HepG2 (cell line): ENCODE measurements at regions not wholly inside any gene's neighbourhood (a gene's known extent, or its start where the extent isn't known, plus 50 kb on each side); places are given as distances from the start of the nearest gene placed in this dataset.

ENCODE experiments used
- ATAC-seq: fragments of 200-7000 bp; cut with Tn5 transposase; 3 replicates; pipeline ENCODE4 v1.9.1; 2020; ENCODE audit warnings: mild to moderate bottlenecking, moderate library complexity
- BruUV-seq: library from RNA; stranded (reverse); fragments of 400-500 nt; replicated peaks from 2 replicates; lab custom pipeline; 2021; lab: Mats Ljungman, UMichigan
- CTCF ChIA-PET: fragments of 300-600 bp; formaldehyde crosslinking; extraction: SDS; loops from one replicate; lab custom pipeline; 2021; ENCODE audit warnings: low total read pairs, inconsistent platforms, low intra/inter-chr PET ratio; lab: Yijun Ruan, JAX
- POLR2A ChIA-PET: fragments of 350-600 bp; sonication (Branson Sonifier 250); formaldehyde crosslinking; loops from one replicate; lab custom pipeline; 2020; ENCODE audit warnings: antibody characterized with exemption, inconsistent platforms; lab: Yijun Ruan, JAX
- DNase-seq: peaks from one replicate; pipeline ENCODE4 v3.0.0-alpha.2; 2015; ENCODE audit warnings: low spot score
- FAIRE-seq: peaks from 3 replicates; lab custom pipeline; 2011; peaks lifted over from hg19 to GRCh38; lab: Jason Lieb, UNC
- H2AFZ ChIP-seq: one replicate; pipeline ENCODE4 v1.6.1; 2011; ENCODE audit warnings: low read length, inconsistent platforms
- H3K27ac ChIP-seq: fragments of 300-600 bp; 3 replicates; pipeline ENCODE4 v1.8.0; 2011; ENCODE audit warnings: mixed run types, mild to moderate bottlenecking, mixed read lengths, low read length, inconsistent platforms; ENCODE audit not compliant: insufficient read depth; ENCODE audit errors: extremely low read length
- H3K27me3 ChIP-seq, 2 experiments: fragments of 200-600 bp in 1 of 2; 2 replicates in 1 of 2; 3 replicates in 1 of 2; pipeline versions ENCODE4 v1.6.0 to v1.8.0; 2011; ENCODE audit warnings: low read length in 2 of 2, mild to moderate bottlenecking in 2 of 2, moderate library complexity in 2 of 2, inconsistent platforms in 1 of 2; ENCODE audit not compliant: insufficient read depth in 2 of 2, control insufficient read depth in 1 of 2
- H3K36me3 ChIP-seq, 2 experiments: fragments of 200-600 bp in 1 of 2; replicated peaks in 1 of 2; 2 replicates in 1 of 2; 3 replicates in 1 of 2; pipeline versions ENCODE4 v1.5.1 to v1.8.0; 2011; ENCODE audit warnings: low read length in 2 of 2, inconsistent platforms in 1 of 2; ENCODE audit not compliant: insufficient read depth in 2 of 2, control insufficient read depth in 1 of 2
- H3K4me1 ChIP-seq: 2 replicates; pipeline ENCODE4 v1.5.1; 2012; ENCODE audit warnings: low read length, inconsistent platforms; ENCODE audit not compliant: insufficient read depth
- H3K4me2 ChIP-seq: 2 replicates; pipeline ENCODE4 v1.6.0; 2011; ENCODE audit warnings: low read depth, low read length, inconsistent platforms
- H3K4me3 ChIP-seq, 3 experiments: fragments of 200-600 bp in 1 of 3; sonication (generic), shearing (Covaris generic) in 1 of 3; replicated peaks in 1 of 3; 2 replicates each; pipeline ENCODE4 v1.5.1; 2011 to 2016; ENCODE audit warnings: low read length in 3 of 3, inconsistent platforms in 2 of 3, low read depth in 2 of 3, mild to moderate bottlenecking in 2 of 3, control low read depth in 1 of 3, mixed read lengths in 1 of 3; ENCODE audit not compliant: insufficient read depth in 1 of 3
- H3K79me2 ChIP-seq: one replicate; pipeline ENCODE4 v1.6.1; 2011; ENCODE audit warnings: low read length, inconsistent platforms; ENCODE audit not compliant: insufficient read depth
- H3K9ac ChIP-seq: 2 replicates; pipeline ENCODE4 v1.6.0; 2011; ENCODE audit warnings: mild to moderate bottlenecking, low read depth, low read length, inconsistent platforms; ENCODE audit not compliant: insufficient read depth
- H3K9me3 ChIP-seq: 2 replicates; pipeline ENCODE4 v1.5.1; 2012; ENCODE audit warnings: mild to moderate bottlenecking, low read length
- H4K20me1 ChIP-seq: 2 replicates; pipeline ENCODE4 v1.6.0; 2011; ENCODE audit warnings: inconsistent platforms, mild to moderate bottlenecking, low read length, moderate library complexity; ENCODE audit not compliant: insufficient read depth
- KLF12 ChIP-seq: sonication (generic); formaldehyde crosslinking; IDR thresholded peaks from 2 replicates; pipeline ENCODE4 v1.4.0; 2020; ENCODE audit warnings: missing genetic modification reagents, borderline replicate concordance
- MEIS1 ChIP-seq: sonication (generic); formaldehyde crosslinking; IDR thresholded peaks from 2 replicates; pipeline ENCODE4 v1.9.0; 2021; ENCODE audit warnings: mild to moderate bottlenecking, missing genetic modification reagents, moderate library complexity, borderline replicate concordance
- MEIS2 ChIP-seq: sonication (generic); formaldehyde crosslinking; IDR thresholded peaks from 2 replicates; pipeline ENCODE4 v1.9.0; 2021; ENCODE audit warnings: mild to moderate bottlenecking, missing genetic modification reagents
- NFE2L2 ChIP-seq: fragments of 150-350 bp; IDR thresholded peaks from 2 replicates; pipeline ENCODE4 v1.6.1; 2014; ENCODE audit warnings: low read length
- PCBP1 ChIP-seq: fragments of 200-400 bp; formaldehyde crosslinking; IDR thresholded peaks from 2 replicates; pipeline ENCODE4 v1.6.1; 2017; ENCODE audit warnings: mild to moderate bottlenecking, low read depth, low read length, borderline replicate concordance
- PLSCR1 ChIP-seq: sonication (generic); formaldehyde crosslinking; IDR thresholded peaks from 2 replicates; pipeline ENCODE4 v1.5.0; 2020; ENCODE audit warnings: missing genetic modification reagents, mild to moderate bottlenecking, borderline replicate concordance
- RARA ChIP-seq: IDR thresholded peaks from 2 replicates; pipeline ENCODE4 v1.6.1; 2016; ENCODE audit warnings: missing genetic modification reagents, missing compliant biosample characterization
- SATB2 ChIP-seq: sonication (generic); formaldehyde crosslinking; IDR thresholded peaks from 2 replicates; pipeline ENCODE4 v1.5.0; 2020; ENCODE audit warnings: missing genetic modification reagents
- SCMH1 ChIP-seq: sonication (generic); formaldehyde crosslinking; IDR thresholded peaks from 2 replicates; pipeline ENCODE4 v1.9.0; 2021; ENCODE audit warnings: missing genetic modification reagents, mild to moderate bottlenecking, borderline replicate concordance
- ZBTB21 ChIP-seq: sonication (generic); formaldehyde crosslinking; IDR thresholded peaks from 2 replicates; pipeline ENCODE4 v1.4.0; 2020; ENCODE audit warnings: missing genetic modification reagents
- ZBTB8A ChIP-seq: sonication (generic); formaldehyde crosslinking; IDR thresholded peaks from 2 replicates; pipeline ENCODE4 v1.4.0; 2020; ENCODE audit warnings: mild to moderate bottlenecking, low read depth, missing genetic modification reagents, borderline replicate concordance
- ZNF12 ChIP-seq: sonication (generic); formaldehyde crosslinking; IDR thresholded peaks from 2 replicates; pipeline ENCODE4 v1.5.0; 2020; ENCODE audit warnings: missing genetic modification reagents
- ZNF512B ChIP-seq: sonication (generic); formaldehyde crosslinking; IDR thresholded peaks from 2 replicates; pipeline ENCODE4 v1.5.1; 2020; ENCODE audit warnings: missing genetic modification reagents, mild to moderate bottlenecking, borderline replicate concordance
- ZNF850 ChIP-seq: sonication (generic); formaldehyde crosslinking; conservative IDR thresholded peaks from 2 replicates; pipeline ENCODE4 v1.9.0; 2021; ENCODE audit warnings: mild to moderate bottlenecking, missing genetic modification reagents
- ZNF891 ChIP-seq: sonication (generic); formaldehyde crosslinking; IDR thresholded peaks from 2 replicates; pipeline ENCODE4 v1.5.0; 2020; ENCODE audit warnings: mild to moderate bottlenecking, missing genetic modification reagents
- WGBS: methylation state at CpG from one replicate; pipeline ENCODE4 v1.1.6; 2017; ENCODE audit warnings: low lambda C conversion rate; 5-methylcytosine and 5-hydroxymethylcytosine counted together
- in situ Hi-C: cut with HindIII; loops from 2 replicates; pipeline ENCODE4 v1.10.0; 2017; ENCODE audit warnings: low pct_unique_long_range_greater_than_20kb; ENCODE audit not compliant: extremely low pct_ligation_motif_present
- intact Hi-C: fragments of 100-400 bp; cut with micrococcal nuclease; formaldehyde crosslinking; loops from one replicate; pipeline ENCODE4 v1.10.0; 2022; ENCODE audit not compliant: unreplicated experiment
- TF ChIP-seq, protein P1 (sequence below): sonication (generic); formaldehyde crosslinking; IDR thresholded peaks from 2 replicates; pipeline ENCODE4 v1.5.0; 2020; ENCODE audit warnings: mild to moderate bottlenecking, missing genetic modification reagents

GRCh38 chr18:57275111-57275510, 77.2 kb upstream of the ST8SIA3 start:
- no peaks in the 10 kb centered on the region for H3K36me3 ChIP-seq
- no peak for ATAC-seq
- TF ChIP-seq ZBTB21: no peak
- TF ChIP-seq, all 625 proteins: peak for 0
- Histone ChIP-seq H3K9ac (no peak overlapping the region), H4K20me1 (no peaks in the 10 kb centered on the region), H2AFZ (no peak overlapping the region), H3K4me2 (no peak overlapping the region), H3K4me3 (no peak overlapping the region), H3K27ac (no peak overlapping the region), H3K79me2 (no peaks in the 10 kb centered on the region), H3K9me3 (no peaks in the 10 kb centered on the region), H3K4me1 (peaks cover 12% of the 10 kb centered on the region), H3K27me3 (peaks cover 3 to 4% of the 10 kb centered on the region in 2 experiments; a peak in 3 of 5 replicates)
- 8% methylated on average over 3 of the region's 3 CpGs for WGBS
- intact Hi-C loops: no loop called here
- no TSS peak for BruUV-seq
- FAIRE-seq (no peak), DNase-seq (no peak)
- in situ Hi-C loops: no loop called here
- ChIA-PET POLR2A (no interaction called here), CTCF (no interaction called here)

- DNase-seq: no peak
- Histone ChIP-seq H3K27ac (no peak overlapping the region), H4K20me1 (no peaks in the 10 kb centered on the region), H3K36me3 (no peaks in the 10 kb centered on the region), H3K4me2 (no peak overlapping the region), H3K27me3 (peaks cover 3 to 4% of the 10 kb centered on the region in 2 experiments; a peak in 2 of 5 replicates), H3K4me3 (no peak overlapping the region), H3K79me2 (no peaks in the 10 kb centered on the region), H3K9me3 (no peaks in the 10 kb centered on the region), H3K9ac (no peak overlapping the region), H3K4me1 (peaks cover 12% of the 10 kb centered on the region), H2AFZ (no peak overlapping the region)
- intact Hi-C loops (no loop called here), in situ Hi-C loops (no loop called here)
- WGBS: 88% methylated on average over 2 of the region's 2 CpGs
- FAIRE-seq: no peak
- no peak for ATAC-seq
- CTCF ChIA-PET: no interaction called here
- BruUV-seq: no TSS peak
- POLR2A ChIA-PET: no interaction called here
- no peak for TF ChIP-seq ZBTB8A (CRISPR knock-in tag)
- TF ChIP-seq MEIS1 (CRISPR knock-in tag): no peak
- no peak for TF ChIP-seq PLSCR1
- TF ChIP-seq ZNF12 (CRISPR knock-in tag): no peak
- TF ChIP-seq, protein P1, sequence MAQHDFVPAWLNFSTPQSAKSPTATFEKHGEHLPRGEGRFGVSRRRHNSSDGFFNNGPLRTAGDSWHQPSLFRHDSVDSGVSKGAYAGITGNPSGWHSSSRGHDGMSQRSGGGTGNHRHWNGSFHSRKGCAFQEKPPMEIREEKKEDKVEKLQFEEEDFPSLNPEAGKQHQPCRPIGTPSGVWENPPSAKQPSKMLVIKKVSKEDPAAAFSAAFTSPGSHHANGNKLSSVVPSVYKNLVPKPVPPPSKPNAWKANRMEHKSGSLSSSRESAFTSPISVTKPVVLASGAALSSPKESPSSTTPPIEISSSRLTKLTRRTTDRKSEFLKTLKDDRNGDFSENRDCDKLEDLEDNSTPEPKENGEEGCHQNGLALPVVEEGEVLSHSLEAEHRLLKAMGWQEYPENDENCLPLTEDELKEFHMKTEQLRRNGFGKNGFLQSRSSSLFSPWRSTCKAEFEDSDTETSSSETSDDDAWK (CRISPR knock-in tag): no peak
- TF ChIP-seq MEIS2 (CRISPR knock-in tag): no peak
- no peak for TF ChIP-seq PCBP1
- no peak for TF ChIP-seq RARA
- TF ChIP-seq NFE2L2: no peak
- TF ChIP-seq ZNF891 (CRISPR knock-in tag): no peak
- no peak for TF ChIP-seq SATB2 (CRISPR knock-in tag)
- TF ChIP-seq ZNF850 (CRISPR knock-in tag): no peak
- TF ChIP-seq ZNF512B (CRISPR knock-in tag): no peak
- no peak for TF ChIP-seq KLF12
- no peak for TF ChIP-seq SCMH1 (CRISPR knock-in tag)
Measured at GRCh38 chr18:57276829-57277228, 75.5 kb upstream of the ST8SIA3 start.
